AML-193 (cell line): ENCODE measurements at regions not wholly inside any gene's neighbourhood (a gene's known extent, or its start where the extent isn't known, plus 50 kb on each side); places are given as distances from the start of the nearest gene placed in this dataset.
A peak's percentile ranks its signal among the peaks of the same experiment; 100 is the strongest.
"Not testable (repeated sequence)": the region's sequence is repeated elsewhere in the genome, so short reads cannot be mapped to it uniquely, and the experiment has no call there.

ENCODE experiments used
- DNase-seq, 2 experiments: peaks; one replicate each; lab custom pipeline; 2025; lab: John Stamatoyannopoulos, UW

DNA sequence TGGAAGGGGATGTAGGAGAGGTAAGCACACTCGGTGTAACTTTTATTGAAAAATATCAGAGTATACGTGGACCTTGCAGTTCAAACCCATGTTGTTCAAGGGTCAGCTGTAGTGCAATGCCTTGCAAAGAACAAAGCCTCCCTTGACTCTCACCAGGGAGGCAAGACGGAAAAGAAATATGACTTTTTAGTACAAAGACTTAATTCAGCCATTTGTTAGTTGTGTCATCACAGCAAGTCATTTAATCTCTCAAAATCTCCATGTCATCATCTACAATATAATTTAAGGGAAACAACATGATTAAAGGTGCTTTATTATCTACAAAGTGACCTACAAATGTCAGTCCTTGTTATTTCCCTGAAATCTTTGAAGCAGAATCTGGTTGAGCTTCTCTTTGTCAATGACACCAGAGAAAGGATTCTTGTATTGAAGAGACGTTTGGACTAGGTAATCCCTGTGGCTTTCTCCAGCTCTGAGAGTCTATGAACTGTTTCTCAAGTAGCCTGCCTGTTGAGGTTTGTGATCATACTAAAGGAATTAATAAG is 502.8 kb downstream of the REEP3 start:
- DNase-seq, result no peak

DNA sequence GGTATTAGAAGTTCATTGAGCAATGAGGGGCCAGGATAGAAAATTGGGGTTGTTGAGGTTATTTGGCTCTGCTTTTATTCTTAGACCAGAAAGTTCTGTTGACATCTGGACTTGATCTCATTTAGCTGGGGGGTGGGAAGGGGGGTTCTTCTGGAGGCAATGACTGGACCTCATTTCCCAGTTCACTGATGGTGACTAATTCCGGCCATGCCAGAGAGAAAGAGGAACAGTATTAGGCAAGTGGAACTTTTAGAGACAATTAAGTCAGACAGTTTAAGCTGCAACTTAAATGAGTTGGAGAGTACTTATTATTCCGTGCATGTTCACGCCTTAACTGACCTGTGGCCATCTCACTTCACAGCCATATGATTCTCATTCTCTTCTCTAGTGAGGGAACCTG is 512.5 kb downstream of the REEP3 start:
- DNase-seq, result no peak

DNA sequence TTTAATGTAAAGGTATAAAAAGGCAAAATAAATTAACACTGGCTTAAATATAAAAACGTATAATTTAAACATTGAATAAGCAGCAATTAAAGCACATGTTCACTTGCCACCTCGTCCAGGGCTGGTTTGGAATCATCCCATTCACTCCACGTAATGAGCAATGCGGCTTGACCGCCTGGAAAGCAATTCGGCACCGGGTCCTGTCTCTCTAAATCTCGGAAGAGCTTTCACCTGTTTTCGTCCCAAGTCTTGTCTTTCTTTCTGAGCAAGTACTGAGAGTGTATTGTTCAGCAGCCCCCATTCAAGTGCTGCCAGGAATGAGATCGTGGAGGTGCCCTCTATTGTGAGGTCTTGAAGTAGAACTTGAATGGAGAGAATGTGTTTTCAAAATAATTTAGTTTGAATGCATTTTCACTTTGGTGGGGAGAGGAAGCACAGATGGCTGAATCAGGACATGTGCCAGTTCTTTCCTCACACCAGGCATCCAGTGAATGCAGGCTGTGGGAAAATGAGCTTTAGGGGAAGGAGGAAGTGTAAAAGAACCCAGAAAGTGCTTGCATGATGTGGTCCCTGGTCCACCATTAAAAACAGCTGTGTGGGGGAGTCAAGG is 515.2 kb downstream of the REEP3 start:
- DNase-seq, result no peak

DNA sequence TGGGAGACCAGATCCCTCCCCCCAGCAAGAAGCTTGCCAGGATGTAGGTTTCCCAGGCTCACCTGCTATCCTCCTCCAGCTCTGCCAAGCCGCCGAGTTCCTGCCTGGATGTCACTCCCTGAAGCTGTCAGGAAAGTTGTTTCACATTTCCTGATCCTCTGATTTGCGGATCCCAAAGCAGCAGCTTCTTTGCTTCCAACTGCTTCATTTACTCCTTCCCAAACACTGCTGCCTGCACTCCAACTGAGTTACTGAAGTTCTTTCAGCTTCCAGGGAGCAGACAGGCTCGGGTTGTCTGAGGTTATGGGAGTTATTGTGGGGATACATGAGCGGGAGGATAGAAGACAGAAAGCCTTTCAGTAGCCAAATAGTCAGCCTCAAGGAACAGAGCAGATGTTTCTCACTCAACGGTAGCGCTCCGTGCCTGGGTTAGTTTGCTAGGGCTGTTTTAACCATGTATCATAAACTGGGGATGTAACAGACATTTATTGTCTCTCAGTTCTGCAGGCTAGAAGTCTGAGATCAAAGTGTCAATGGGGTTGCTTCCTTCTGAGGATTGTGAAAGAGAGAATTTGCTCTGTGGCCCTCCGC is 516.0 kb downstream of the REEP3 start:
- no peak for DNase-seq

DNA sequence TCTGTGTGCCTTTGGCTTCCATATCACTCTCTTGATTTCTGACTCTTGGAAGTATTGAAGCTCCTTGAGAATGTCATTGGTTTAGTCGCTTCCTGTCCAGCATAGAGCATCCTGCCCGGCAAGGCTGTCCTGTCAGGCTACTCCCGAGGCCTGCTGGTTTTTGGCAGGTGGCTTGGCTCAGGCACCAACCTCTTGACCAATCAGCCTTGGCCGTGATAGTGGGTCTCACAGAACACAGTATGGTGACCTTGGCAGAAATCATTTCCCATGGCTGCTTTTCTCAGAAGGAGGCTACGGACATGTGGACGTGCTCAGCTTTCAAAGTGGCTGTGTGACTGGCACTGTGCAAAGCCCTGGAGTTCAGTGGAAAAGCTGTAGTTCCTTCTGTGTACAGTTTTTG is 516.9 kb downstream of the REEP3 start:
- no peak for DNase-seq

DNA sequence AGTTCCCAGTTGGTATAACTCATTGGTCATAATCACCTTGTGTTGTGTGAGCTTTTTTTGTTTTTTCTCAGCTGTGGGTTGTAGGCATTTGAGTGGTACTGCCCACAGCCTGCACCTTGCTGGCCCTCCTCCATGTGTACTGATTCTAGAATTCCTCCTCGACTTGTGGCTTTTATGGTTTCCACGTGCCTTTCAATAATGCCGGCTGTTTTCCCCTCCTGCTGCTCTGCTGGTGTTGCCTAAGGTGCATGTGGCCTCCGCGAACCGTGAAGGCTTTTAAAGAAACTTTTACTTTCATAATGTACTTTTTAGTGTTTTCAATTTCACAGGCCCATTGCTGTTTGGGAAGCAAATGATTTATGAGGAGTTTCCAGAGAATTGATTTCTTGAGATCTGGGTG is 518.0 kb downstream of the REEP3 start:
- DNase-seq, result no peak

DNA sequence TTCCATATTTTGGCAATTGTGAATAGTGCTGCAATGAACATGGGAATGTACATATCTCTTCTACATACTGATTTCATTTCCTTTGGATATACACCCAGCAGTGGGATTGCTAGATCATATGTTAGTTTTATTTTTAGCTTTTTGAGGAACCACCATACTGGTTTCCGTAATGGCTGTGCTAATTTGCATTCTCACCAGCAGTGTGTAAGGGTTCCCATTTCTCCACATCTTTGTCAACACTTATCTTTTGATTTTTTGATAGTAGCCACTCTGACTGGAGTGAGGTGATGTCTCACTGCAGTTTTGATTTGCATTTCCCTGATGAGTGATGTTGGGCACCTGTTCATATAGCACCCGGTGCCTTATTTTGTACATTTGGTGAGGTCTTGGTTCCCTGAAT is 519.6 kb downstream of the REEP3 start:
- DNase-seq, result no peak

DNA sequence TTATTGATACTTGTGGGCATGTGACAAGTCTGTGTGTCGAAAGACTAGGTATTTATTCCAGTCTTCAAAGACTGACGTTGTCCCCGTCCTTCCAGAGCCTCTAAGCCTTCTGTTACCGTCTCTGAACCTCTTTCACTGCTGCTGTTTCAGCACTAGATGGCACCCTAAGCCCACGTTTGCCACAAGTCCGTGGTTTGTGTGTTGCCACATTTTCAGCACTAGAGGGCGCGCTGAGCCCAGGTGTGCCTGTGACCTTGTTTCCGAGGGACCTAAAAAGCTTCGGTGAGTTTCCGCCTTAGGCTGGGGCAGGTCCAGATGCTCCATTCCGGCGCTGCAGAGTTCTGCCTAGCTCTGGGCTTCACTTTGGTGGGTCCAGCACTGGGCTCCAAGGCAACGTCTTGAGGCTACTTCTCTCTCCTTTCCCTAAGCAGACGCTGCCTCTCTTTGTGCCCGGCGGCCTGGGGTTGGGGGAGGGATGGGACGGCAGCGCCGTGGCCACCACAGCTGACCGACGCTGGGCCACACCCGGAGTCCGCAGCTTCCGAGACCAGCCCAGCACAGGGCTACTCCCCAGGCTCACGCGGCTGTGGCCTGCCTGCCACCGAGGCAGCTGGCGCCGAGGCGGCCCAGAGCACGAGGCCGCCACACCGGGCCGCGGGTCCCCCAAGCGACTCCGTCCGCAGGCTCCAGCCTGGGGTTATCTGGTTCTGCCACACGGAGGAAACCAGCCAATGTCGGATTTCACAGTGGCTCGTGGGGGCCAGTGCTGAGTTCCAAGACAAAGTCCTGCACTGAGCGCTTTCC is 520.2 kb downstream of the REEP3 start:
- DNase-seq, result peak; percentile 51 to 55

DNA sequence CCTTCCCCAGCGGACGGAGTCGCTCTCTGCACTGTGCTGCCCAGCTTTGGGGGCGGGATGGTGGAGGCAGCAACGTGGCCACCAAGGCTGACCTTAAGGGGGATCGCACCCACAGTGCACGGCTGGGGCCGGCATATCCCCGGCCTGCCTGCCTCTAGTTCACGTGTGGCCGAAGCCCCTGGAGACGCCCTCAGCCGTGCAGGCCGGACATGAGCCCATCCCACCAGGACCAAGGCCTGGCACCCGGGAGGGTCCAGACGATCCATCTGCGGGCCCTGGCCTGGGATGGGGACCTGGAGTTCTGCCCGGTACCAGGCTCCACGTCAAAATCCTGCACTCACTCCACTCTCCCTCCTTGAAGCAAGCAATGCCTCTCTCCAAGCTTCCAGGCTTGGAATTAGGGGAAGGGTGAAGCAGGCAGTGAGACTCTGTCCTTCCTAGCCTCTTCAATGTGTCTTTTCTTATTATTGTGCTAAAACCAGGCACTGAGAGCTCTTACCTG is 520.8 kb downstream of the REEP3 start:
- DNase-seq, result no peak

DNA sequence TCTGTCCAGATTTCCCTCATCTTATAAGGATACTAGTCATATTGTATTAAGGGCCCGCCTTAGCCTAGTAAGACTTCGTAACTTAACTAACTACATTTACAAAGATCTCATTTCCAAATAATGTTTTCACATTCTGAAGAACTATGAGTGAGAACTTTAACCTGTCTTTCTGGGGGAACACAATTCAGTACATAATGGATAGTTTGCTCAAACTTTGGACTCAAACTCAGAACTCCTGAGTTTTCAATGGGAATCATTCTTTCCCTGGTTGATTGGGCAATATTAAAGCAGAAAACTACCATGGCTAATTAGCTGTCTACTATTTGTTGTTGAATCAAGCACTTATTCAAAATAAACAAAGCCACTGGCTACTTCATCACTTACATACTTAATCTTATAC is 522.9 kb downstream of the REEP3 start:
- DNase-seq, result no peak

DNA sequence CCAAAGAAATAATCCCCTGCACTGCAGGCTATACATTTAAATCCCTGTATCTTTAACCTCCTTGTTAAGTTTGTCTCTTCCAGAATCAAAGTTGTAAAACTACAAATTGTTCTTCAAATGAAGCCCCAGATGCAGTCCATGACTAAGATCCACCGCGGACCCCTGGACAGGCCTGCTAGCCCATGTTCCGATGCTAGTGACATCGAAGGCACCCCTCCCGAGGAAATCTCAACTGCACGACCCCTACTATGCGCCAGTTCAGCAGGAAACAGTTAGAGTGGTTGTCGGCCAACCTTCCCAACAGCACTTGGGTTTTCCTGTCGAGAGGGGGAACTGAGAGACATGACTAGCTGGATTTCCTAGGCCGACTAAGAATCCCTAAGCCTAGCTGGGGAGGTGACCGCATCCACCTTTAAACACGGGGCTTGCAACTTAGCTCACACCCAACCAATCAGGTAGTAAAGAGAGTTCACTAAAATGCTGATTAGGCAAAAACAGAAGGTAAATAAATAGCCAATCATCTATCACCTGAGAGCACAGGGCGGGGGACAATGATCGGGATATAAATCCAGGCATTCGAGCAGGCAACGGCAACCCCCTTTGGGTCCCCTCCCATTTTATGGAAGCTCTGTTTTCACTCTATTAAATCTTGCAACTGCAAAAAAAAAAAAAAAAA is 523.9 kb downstream of the REEP3 start:
- not testable (repeated sequence) for DNase-seq

DNA sequence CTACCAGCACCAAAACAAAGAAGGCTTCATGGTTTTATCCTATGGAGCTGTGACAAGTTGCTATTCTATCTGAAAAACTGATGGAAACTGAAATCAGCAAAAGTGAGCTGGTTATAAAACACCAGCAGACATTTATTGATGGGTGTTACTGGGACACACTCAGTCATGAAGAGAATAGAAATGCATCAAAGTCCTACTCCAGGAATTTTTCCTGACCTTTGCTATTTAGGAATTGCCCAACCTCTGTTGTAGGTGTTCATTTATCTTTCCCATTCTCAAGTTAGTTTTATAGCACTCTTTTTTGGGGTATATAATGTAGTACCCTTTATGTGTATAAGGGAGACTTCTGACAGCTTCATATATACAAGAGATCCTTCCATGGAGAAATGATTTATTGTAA is 533.2 kb downstream of the REEP3 start:
- no peak for DNase-seq

DNA sequence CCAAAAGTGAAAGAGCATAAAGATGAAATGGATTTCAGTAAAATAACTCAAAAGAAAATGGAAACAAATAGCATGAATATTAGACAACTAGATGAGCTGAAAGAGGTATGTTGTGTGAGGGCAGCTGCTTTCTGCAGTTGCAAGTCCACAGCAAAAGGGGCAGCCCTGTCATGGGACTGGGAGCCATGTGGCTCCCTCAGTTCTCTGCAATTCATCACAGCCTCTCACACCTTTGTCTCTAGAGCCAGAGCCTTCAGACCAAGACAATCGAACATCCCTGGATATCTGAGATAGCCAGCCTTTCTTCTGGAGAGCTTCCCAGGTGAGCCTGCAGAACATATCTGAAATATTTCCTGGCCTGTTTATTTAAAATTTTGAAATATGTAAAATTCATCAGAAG is 538.7 kb downstream of the REEP3 start:
- DNase-seq, result no peak

DNA sequence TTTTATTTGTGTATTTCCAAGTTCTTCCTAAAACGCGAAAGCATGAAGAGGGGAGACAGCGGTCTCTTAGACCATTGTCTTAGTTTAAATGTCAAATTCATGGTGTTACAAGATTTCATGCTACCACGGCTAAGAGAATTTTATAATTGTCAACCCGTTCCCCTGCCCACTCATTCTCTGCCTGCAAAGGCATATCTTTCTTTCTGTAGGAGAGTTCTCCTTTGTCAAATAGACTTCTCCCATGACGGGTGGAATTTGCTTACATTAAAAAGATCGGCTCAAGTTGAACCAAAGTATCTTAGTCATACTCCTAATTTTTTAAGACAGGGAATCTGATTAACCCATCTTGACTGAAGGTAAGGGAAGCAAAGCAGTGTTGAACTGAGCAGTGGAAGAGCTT is 539.2 kb downstream of the REEP3 start:
- DNase-seq, result no peak

DNA sequence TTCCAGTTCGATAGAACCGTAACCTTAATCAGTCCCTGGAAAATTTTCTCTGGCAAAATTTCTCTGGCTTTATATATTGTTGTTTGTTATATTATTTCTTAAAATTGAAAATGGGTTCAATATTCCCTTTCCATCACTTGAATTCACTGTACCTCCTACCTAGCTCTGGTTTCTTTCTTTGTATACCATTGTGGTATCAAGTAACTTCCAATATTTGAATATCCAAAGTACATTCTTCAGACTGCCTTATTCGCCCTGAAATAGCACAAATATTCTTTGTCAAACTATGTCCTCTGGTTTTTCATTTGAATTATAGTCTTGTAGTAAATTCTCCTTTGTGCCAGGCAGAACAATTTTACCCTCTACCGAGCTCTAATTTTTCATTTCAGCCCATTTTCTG is 541.6 kb downstream of the REEP3 start:
- no peak for DNase-seq

DNA sequence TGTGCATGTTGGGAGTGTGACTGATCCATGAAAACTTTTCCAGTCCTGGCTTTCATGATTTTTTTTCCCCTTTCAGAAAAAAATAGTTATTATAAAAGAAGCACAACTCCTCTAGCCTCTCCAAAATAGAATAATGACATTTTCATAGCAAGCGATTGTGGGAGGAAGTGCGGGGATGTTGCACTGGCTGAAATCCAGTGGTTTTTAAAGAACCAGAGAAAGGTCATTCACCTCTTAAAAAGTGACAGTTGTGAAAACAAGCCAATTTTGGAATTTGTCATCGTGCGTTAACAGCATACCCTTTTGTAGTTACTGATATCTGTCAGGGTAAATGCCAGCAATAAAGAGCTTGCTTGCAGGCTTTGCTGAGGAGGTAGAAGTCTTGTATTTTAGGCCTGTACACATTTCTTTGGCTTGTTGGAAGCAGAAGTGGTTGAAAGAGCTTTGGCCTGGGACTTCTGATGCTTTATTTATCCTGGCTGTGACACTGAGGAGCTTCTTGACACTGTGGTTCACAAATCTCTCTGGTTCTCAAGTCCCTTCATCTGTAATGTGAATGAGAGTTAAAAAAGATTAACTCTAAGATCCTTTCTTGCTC is 545.9 kb downstream of the REEP3 start:
- no peak for DNase-seq

DNA sequence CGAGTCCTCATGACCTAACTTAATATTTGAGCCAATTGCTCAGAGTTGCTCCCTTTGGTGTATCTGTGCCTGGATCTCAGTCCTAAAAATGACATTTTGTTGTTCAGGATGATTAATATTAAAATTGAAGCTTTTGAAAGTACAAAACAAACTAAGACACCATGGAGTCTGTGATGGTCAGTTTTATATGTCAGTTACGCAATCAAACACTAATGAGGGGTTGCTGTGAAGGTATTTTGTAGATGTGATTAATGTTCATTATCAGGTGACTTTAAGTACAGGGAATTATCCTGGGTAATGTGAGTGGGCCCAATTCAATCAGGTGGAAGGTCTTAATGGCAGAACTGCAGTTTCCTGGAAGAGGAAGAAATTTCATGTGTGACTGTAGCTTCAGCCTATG is 546.7 kb downstream of the REEP3 start:
- DNase-seq, result no peak

DNA sequence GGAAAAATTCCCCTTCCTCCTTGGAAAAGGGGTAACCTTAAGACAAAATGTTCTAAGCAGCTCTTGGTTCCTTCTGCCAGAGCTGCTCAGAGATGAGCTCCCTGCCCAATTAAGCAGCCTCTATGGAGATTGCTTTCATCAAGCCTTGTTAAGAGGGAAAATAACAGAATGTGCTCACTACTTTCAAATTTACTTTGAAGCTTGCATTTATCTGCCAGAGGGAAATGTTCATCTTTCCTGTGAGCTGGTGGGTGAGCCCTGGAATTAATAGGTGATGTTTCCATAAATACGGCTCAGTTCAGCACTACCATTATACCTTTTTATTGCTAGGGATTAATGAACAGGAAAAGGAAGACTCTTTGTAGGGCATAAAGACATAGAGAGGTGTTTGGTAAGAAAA is 549.0 kb downstream of the REEP3 start:
- no peak for DNase-seq

DNA sequence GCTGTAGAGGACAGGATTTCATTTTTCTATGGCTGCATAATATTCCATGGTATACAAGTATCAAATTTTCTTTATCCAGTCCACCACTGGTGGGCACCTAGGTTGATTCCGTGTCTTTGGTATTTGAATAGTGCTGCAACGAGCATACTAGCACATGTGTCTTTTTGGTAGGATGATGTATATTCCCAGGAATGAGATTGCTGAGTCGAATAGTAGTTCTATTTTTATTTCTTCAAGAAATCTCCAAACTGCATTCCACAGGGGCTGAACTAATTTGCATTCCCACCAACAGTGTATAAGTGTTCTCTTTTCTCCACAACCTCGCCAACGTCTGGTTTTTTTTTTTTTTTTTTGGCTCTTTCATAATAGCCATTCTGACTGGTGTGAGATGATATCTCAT is 550.0 kb downstream of the REEP3 start:
- no peak for DNase-seq

DNA sequence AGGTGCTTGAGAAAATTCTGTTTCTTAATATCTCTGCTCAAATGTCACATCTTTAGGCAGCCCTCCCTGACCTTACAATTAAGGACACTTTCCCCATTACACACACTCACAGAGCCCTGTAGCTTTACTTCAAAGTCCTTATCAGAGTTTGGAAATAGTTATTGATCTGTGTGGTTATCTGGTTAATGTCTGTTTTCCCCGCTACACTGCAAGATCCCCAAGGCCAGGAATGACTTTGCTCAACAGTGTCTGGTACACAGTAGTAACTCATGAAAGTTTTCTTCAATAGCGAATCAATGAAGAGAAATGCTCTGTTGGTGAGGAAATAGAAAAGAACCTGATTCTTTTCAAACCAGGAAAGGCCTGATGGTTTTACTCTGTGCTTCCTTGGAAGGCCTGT is 554.4 kb downstream of the REEP3 start:
- DNase-seq, result no peak

DNA sequence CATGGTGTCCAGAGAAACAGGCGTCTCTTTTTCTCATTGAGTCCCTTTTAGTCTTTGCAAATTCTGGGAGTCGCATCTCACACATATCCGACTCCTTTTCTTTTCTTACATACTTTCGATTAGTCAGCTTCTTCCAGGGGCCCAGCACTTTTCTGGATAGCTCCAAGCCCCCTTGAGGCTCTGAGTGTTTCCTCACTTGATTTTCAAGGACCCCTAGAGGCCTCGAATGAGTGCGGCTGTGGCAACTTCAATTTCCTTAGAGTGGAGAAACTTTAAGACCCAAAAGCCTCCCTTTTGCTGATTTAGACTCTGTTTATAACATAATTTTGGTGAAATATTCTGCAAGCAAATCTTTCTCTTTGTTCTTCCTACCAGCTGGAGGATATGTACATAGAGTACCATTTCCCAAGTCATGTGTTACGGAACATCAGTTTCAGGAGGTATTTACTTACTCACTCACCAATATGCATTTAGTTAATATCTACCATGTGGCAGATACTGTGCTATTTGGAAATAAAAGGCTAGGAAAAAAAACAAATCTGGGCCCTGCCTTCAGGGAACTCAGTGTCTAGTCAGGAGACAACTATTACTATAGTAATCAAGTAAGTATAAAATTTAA is 555.2 kb downstream of the REEP3 start:
- no peak for DNase-seq

DNA sequence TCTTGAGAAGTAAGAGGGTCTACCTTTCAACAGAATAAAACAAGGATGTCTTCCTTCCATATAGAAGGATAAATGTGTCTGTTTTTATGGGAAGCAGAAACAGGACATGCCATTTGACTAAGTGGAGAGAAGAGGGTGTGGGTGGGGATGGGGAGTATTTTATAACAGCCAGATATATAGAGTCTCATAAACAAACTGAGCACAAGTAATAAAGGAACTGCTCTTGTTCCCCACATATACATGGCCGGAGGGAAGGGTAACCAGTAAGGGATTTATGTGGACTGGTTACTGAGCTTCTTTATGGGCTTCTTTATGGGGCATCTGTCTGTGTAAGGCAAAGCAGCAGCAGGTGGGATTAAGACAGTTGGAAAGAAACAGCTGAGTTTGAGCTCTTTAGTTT is 558.1 kb downstream of the REEP3 start:
- DNase-seq, result no peak
